HCT116 (cell line): ENCODE measurements at regions not wholly inside any gene's neighbourhood (a gene's known extent, or its start where the extent isn't known, plus 50 kb on each side); places are given as distances from the start of the nearest gene placed in this dataset.

Source experiments
- ATAC-seq: fragments of 200-7000 bp; cut with Tn5 transposase; 2 replicates; pipeline ENCODE4 v1.9.1; 2020; ENCODE audit warnings: mild to moderate bottlenecking, moderate library complexity
- BruUV-seq: library from RNA; stranded (reverse); fragments of 400-500 nt; replicated peaks from 2 replicates; lab custom pipeline; 2021; lab: Mats Ljungman, UMichigan
- CTCF ChIA-PET: fragments of 300-600 bp; sonication (Branson Sonifier 250); formaldehyde crosslinking; loops from one replicate; lab custom pipeline; 2021; ENCODE audit warnings: antibody characterized with exemption; lab: Charles Lee
- POLR2A ChIA-PET: fragments of 300-600, 350-600 bp; sonication (Branson Sonifier 250); formaldehyde crosslinking; loops from one replicate; lab custom pipeline; 2021; ENCODE audit warnings: antibody characterized with exemption; lab: Charles Lee
- RAD21 ChIA-PET, 2 experiments: fragments of 300-600 bp; sonication (Branson Sonifier 250); formaldehyde crosslinking; loops; one replicate each; lab custom pipeline; 2023; ENCODE audit warnings: low total read pairs in 2 of 2; ENCODE audit not compliant: uncharacterized antibody in 2 of 2, unreplicated experiment in 2 of 2, low non-redundant PET in 1 of 2; lab: Charles Lee
- DNase-seq: peaks from one replicate; pipeline ENCODE4 v3.0.0-alpha.2; 2010; ENCODE audit warnings: low read depth, low spot score
- H2AFZ ChIP-seq: fragments of 200-600 bp; shearing (Covaris generic), sonication (generic); 2 replicates; pipeline ENCODE4 v1.6.1; 2017; ENCODE audit warnings: low read depth, mixed run types, mixed read lengths, antibody characterized with exemption, low read length; ENCODE audit not compliant: poor library complexity, severe bottlenecking
- H3K27ac ChIP-seq: 2 replicates; pipeline ENCODE4 v1.5.1; 2012; ENCODE audit warnings: low read depth, low read length
- H3K27me3 ChIP-seq: fragments of 200-600 bp; sonication (generic); 2 replicates; pipeline ENCODE4 v1.6.1; 2016; ENCODE audit warnings: mixed run types, low read length, mixed read lengths; ENCODE audit not compliant: insufficient read depth
- H3K36me3 ChIP-seq, 2 experiments: fragments of 200-500 bp in 1 of 2; fragments of 200-600 bp in 1 of 2; sonication (Bioruptor generic) in 1 of 2; sonication (generic) in 1 of 2; 2 replicates each; pipeline versions ENCODE4 v1.5.1 to v1.6.1; 2014 to 2016; ENCODE audit warnings: low read length in 2 of 2, inconsistent platforms in 1 of 2, mixed read lengths in 1 of 2, mixed run types in 1 of 2; ENCODE audit not compliant: insufficient read depth in 2 of 2, control insufficient read depth in 1 of 2
- H3K4me1 ChIP-seq, 2 experiments: fragments of 200-600 bp in 1 of 2; sonication (generic) in 1 of 2; 2 replicates each; pipeline versions ENCODE4 v1.5.1 to v1.6.1; 2012 to 2017; ENCODE audit warnings: low read length in 2 of 2, inconsistent platforms in 1 of 2, mild to moderate bottlenecking in 1 of 2, mixed read lengths in 1 of 2, mixed run types in 1 of 2, moderate library complexity in 1 of 2; ENCODE audit not compliant: insufficient read depth in 2 of 2, control insufficient read depth in 1 of 2
- H3K4me2 ChIP-seq: fragments of 200-600 bp; sonication (generic); 2 replicates; pipeline ENCODE4 v1.6.1; 2017; ENCODE audit warnings: mixed run types, low read length, mixed read lengths
- H3K4me3 ChIP-seq, 2 experiments: fragments of 200-600 bp in 1 of 2; sonication (generic) in 1 of 2; replicated peaks in 1 of 2; 2 replicates each; pipeline ENCODE4 v1.5.1; 2011 to 2016; ENCODE audit warnings: low read length in 2 of 2, control low read depth in 1 of 2, low read depth in 1 of 2, mild to moderate bottlenecking in 1 of 2, mixed read lengths in 1 of 2, mixed run types in 1 of 2
- H3K79me2 ChIP-seq: fragments of 200-600 bp; sonication (generic); 2 replicates; pipeline ENCODE4 v1.6.1; 2017; ENCODE audit warnings: mild to moderate bottlenecking, mixed run types, low read length, moderate library complexity, mixed read lengths; ENCODE audit not compliant: insufficient read depth
- H3K9ac ChIP-seq: fragments of 200-600 bp; sonication (generic); 2 replicates; pipeline ENCODE4 v1.6.1; 2016; ENCODE audit warnings: low read length, mixed read lengths
- H3K9me2 ChIP-seq: fragments of 200-600 bp; sonication (generic), shearing (Covaris generic); 2 replicates; pipeline ENCODE4 v1.6.1; 2017; ENCODE audit warnings: mixed run types, mild to moderate bottlenecking, moderate library complexity; ENCODE audit not compliant: insufficient read depth
- H3K9me3 ChIP-seq, 2 experiments: fragments of 200-500 bp in 1 of 2; fragments of 200-600 bp in 1 of 2; sonication (Bioruptor generic) in 1 of 2; sonication (generic) in 1 of 2; 2 replicates each; pipeline ENCODE4 v1.6.1; 2014 to 2017; ENCODE audit warnings: low read length in 2 of 2, mixed read lengths in 2 of 2, inconsistent platforms in 1 of 2, low read depth in 1 of 2, mild to moderate bottlenecking in 1 of 2, mixed run types in 1 of 2, moderate library complexity in 1 of 2; ENCODE audit not compliant: control insufficient read depth in 1 of 2, insufficient read depth in 1 of 2
- H4K20me1 ChIP-seq: fragments of 200-600 bp; sonication (generic), shearing (Covaris generic); 2 replicates; pipeline ENCODE4 v1.6.1; 2017; ENCODE audit warnings: mixed run types, mild to moderate bottlenecking, moderate library complexity; ENCODE audit not compliant: insufficient read depth
- ATF3 ChIP-seq: IDR thresholded peaks from 2 replicates; pipeline ENCODE4 v1.6.1; 2012
- CEBPB ChIP-seq: IDR thresholded peaks from 2 replicates; pipeline ENCODE4 v1.6.1; 2012; ENCODE audit warnings: low read depth
- EGR1 ChIP-seq: IDR thresholded peaks from 2 replicates; pipeline ENCODE4 v1.6.1; 2012; ENCODE audit warnings: low read depth
- ELF1 ChIP-seq: IDR thresholded peaks from 2 replicates; pipeline ENCODE4 v1.6.1; 2012; ENCODE audit warnings: low read depth, borderline replicate concordance
- EZH2phosphoT487 ChIP-seq: fragments of 200-600 bp; IDR thresholded peaks from 2 replicates; pipeline ENCODE4 v1.6.1; 2018; ENCODE audit warnings: antibody characterized with exemption, borderline replicate concordance
- FOSL1 ChIP-seq: IDR thresholded peaks from 2 replicates; pipeline ENCODE4 v1.6.1; 2012; ENCODE audit warnings: low read depth
- MAX ChIP-seq: IDR thresholded peaks from 2 replicates; pipeline ENCODE4 v1.6.1; 2012
- POLR2A ChIP-seq: IDR thresholded peaks from 2 replicates; pipeline ENCODE4 v1.7.0; 2011; ENCODE audit warnings: borderline replicate concordance; ENCODE audit not compliant: insufficient read depth, insufficient read length; ENCODE audit errors: extremely low read depth
- RAD21 ChIP-seq: IDR thresholded peaks from 2 replicates; pipeline ENCODE4 v1.6.1; 2012; ENCODE audit warnings: low read depth, mild to moderate bottlenecking
- REST ChIP-seq: IDR thresholded peaks from 2 replicates; pipeline ENCODE4 v1.6.1; 2012; ENCODE audit warnings: low read depth
- SP1 ChIP-seq: IDR thresholded peaks from 2 replicates; pipeline ENCODE4 v1.6.1; 2012; ENCODE audit warnings: low read depth
- TCF7L2 ChIP-seq: IDR thresholded peaks from 2 replicates; pipeline ENCODE4 v1.7.0; 2011; ENCODE audit warnings: borderline replicate concordance, inconsistent platforms; ENCODE audit not compliant: insufficient read depth, insufficient read length; ENCODE audit errors: extremely low read depth
- ZFX ChIP-seq: fragments of 450-650 bp; IDR thresholded peaks from 2 replicates; pipeline ENCODE4 v1.6.1; 2017
- ZNF274 ChIP-seq: fragments of 200-500 bp; sonication (Bioruptor generic); IDR thresholded peaks from 2 replicates; pipeline ENCODE4 v1.6.1; 2014; ENCODE audit warnings: mild to moderate bottlenecking, low read depth, low read length, inconsistent platforms
- intact Hi-C: fragments of 100-400 bp; cut with micrococcal nuclease; formaldehyde crosslinking; loops from 2 replicates; pipeline ENCODE4 v1.10.0; 2022

GRCh38 chr5:171610686-171611085 is 174.9 kb upstream of the SMIM23 start:
- TF ChIP-seq ZFX (no peak), REST (no peak), ZNF274 (no peak), TCF7L2 (no peak), EGR1 (no peak), SP1 (no peak), CEBPB (no peak), RAD21 (no peak), EZH2phosphoT487 (no peak), FOSL1 (no peak), POLR2A (no peak), ATF3 (no peak), ELF1 (no peak), MAX (no peak)
- no peak overlapping the region for H3K4me3 ChIP-seq
- no peaks in the 10 kb centered on the region for H3K27me3 ChIP-seq
- ATAC-seq (no peak), DNase-seq (no peak)
- no peaks in the 10 kb centered on the region for H3K79me2 ChIP-seq
- no peak overlapping the region for H3K27ac ChIP-seq
- RAD21 ChIA-PET: no interaction called here
- H3K9me2 ChIP-seq: no peaks in the 10 kb centered on the region
- H4K20me1 ChIP-seq: no peaks in the 10 kb centered on the region
- no peaks in the 10 kb centered on the region for H3K9me3 ChIP-seq
- no peaks in the 10 kb centered on the region for H3K36me3 ChIP-seq
- H3K9ac ChIP-seq: no peak overlapping the region
- CTCF ChIA-PET: interaction anchor here (1.1 kb wide), 1 partner anchor 15 kb away, joined by 5 read pairs; no protein-coding TSS in a partner anchor
- no peak overlapping the region for H3K4me2 ChIP-seq
- POLR2A ChIA-PET: no interaction called here
- intact Hi-C loops: no loop called here
- peaks cover 0 to 16% of the 10 kb centered on the region in 2 experiments; a peak in 3 of 4 replicates for H3K4me1 ChIP-seq
- H2AFZ ChIP-seq: no peak overlapping the region
- BruUV-seq: no TSS peak
